Mucosa of stomach (tissue), 1 donor: ENCODE measurements at regions not wholly inside any gene's neighbourhood (a gene's known extent, or its start where the extent isn't known, plus 50 kb on each side); places are given as distances from the start of the nearest gene placed in this dataset.
"Not testable (repeated sequence)": the region's sequence is repeated elsewhere in the genome, so short reads cannot be mapped to it uniquely, and the experiment has no call there.

ENCODE experiments used
- H3K27me3 ChIP-seq: one replicate; pipeline ENCODE4 v1.7.0; 2013; ENCODE audit warnings: mild to moderate bottlenecking, low read length; ENCODE audit not compliant: control insufficient read depth, insufficient read depth
- H3K36me3 ChIP-seq: one replicate; pipeline ENCODE4 v1.7.0; 2013; ENCODE audit warnings: low read length; ENCODE audit not compliant: control insufficient read depth, insufficient read depth
- H3K4me1 ChIP-seq: one replicate; pipeline ENCODE4 v1.7.0; 2013; ENCODE audit warnings: mild to moderate bottlenecking, low read length; ENCODE audit not compliant: control insufficient read depth, insufficient read depth
- H3K4me3 ChIP-seq: one replicate; pipeline ENCODE4 v1.7.0; 2013; ENCODE audit warnings: low read length
- H3K9ac ChIP-seq: one replicate; pipeline ENCODE4 v1.7.0; 2013; ENCODE audit warnings: mild to moderate bottlenecking, low read length, moderate library complexity
- H3K9me3 ChIP-seq: one replicate; pipeline ENCODE4 v1.7.0; 2013; ENCODE audit warnings: mild to moderate bottlenecking, low read length, moderate library complexity; ENCODE audit not compliant: control insufficient read depth
- donor health status: Pancreatic carcinoma.

GRCh38 chr13:48583859-48584311 lies 51.0 kb upstream of the RCBTB2 start:
- H3K27me3 ChIP-seq = no peaks in the 10 kb centered on the region
- H3K9ac ChIP-seq = no peak overlapping the region

GRCh38 chr13:48585456-48585840 lies 52.6 kb upstream of the RCBTB2 start:
- no peak overlapping the region for H3K4me3 ChIP-seq
- no peak overlapping the region for H3K9ac ChIP-seq
- no peaks in the 10 kb centered on the region for H3K9me3 ChIP-seq
- no peaks in the 10 kb centered on the region for H3K36me3 ChIP-seq
- no peaks in the 10 kb centered on the region for H3K27me3 ChIP-seq
- H3K4me1 ChIP-seq = peaks cover 37% of the 10 kb centered on the region

More at GRCh38 chr13:48583859-48584311, 51.0 kb upstream of the RCBTB2 start:
- Histone ChIP-seq H3K36me3 (no peaks in the 10 kb centered on the region), H3K9me3 (no peaks in the 10 kb centered on the region), H3K4me3 (no peak overlapping the region), H3K4me1 (peaks cover 36% of the 10 kb centered on the region)

- H3K4me3 ChIP-seq = no peak overlapping the region
- peak overlapping the region; percentile 7 for H3K9ac ChIP-seq
- H3K9me3 ChIP-seq = no peaks in the 10 kb centered on the region
- no peaks in the 10 kb centered on the region for H3K27me3 ChIP-seq
- peaks cover 49% of the 10 kb centered on the region for H3K4me1 ChIP-seq
- H3K36me3 ChIP-seq = no peaks in the 10 kb centered on the region
Measured at GRCh38 chr13:48586591-48587103, 53.8 kb upstream of the RCBTB2 start.

GRCh38 chr13:48588120-48588519 lies 55.2 kb upstream of the RCBTB2 start:
- no peaks in the 10 kb centered on the region for H3K27me3 ChIP-seq
- no peaks in the 10 kb centered on the region for H3K9me3 ChIP-seq

GRCh38 chr13:48590141-48590901 lies 57.4 kb upstream of the RCBTB2 start:
- Histone ChIP-seq H3K9me3 (no peaks in the 10 kb centered on the region), H3K4me1 (peaks cover 74% of the 10 kb centered on the region), H3K4me3 (no peak overlapping the region), H3K27me3 (no peaks in the 10 kb centered on the region), H3K9ac (no peak overlapping the region), H3K36me3 (no peaks in the 10 kb centered on the region)

More at GRCh38 chr13:48588120-48588519, 55.2 kb upstream of the RCBTB2 start:
- H3K36me3 ChIP-seq = no peaks in the 10 kb centered on the region
- H3K4me1 ChIP-seq = peaks cover 64% of the 10 kb centered on the region
- no peak overlapping the region for H3K9ac ChIP-seq
- H3K4me3 ChIP-seq = no peak overlapping the region

GRCh38 chr13:48591124-48591872 lies 58.4 kb upstream of the RCBTB2 start:
- not testable (repeated sequence) for H3K9ac ChIP-seq, H3K36me3 ChIP-seq, H3K27me3 ChIP-seq, H3K4me3 ChIP-seq, H3K9me3 ChIP-seq
- peaks cover 77% of the 10 kb centered on the region for H3K4me1 ChIP-seq

- H3K4me3 ChIP-seq = no peak overlapping the region
Measured at GRCh38 chr13:48591889-48592687, 59.2 kb upstream of the RCBTB2 start.

GRCh38 chr13:48592688-48593049 lies 59.8 kb upstream of the RCBTB2 start:
- Histone ChIP-seq H3K4me3 (no peak overlapping the region), H3K27me3 (no peaks in the 10 kb centered on the region), H3K9ac (no peak overlapping the region), H3K36me3 (no peaks in the 10 kb centered on the region), H3K9me3 (no peaks in the 10 kb centered on the region), H3K4me1 (peaks cover 73% of the 10 kb centered on the region)

More at GRCh38 chr13:48591889-48592687, 59.2 kb upstream of the RCBTB2 start:
- Histone ChIP-seq H3K9me3 (no peaks in the 10 kb centered on the region), H3K9ac (no peak overlapping the region), H3K4me1 (peaks cover 73% of the 10 kb centered on the region), H3K36me3 (no peaks in the 10 kb centered on the region), H3K27me3 (no peaks in the 10 kb centered on the region)

- peaks cover 73% of the 10 kb centered on the region for H3K4me1 ChIP-seq
- H3K36me3 ChIP-seq = no peaks in the 10 kb centered on the region
- no peak overlapping the region for H3K9ac ChIP-seq
- H3K4me3 ChIP-seq = no peak overlapping the region
- no peaks in the 10 kb centered on the region for H3K27me3 ChIP-seq
- no peaks in the 10 kb centered on the region for H3K9me3 ChIP-seq
Measured at GRCh38 chr13:48593536-48593935, 60.2 kb upstream of the CYSLTR2 start.

GRCh38 chr13:48594096-48594815 lies 59.5 kb upstream of the CYSLTR2 start:
- H3K9ac ChIP-seq = no peak overlapping the region
- no peak overlapping the region for H3K4me3 ChIP-seq
- no peaks in the 10 kb centered on the region for H3K27me3 ChIP-seq
- H3K9me3 ChIP-seq = no peaks in the 10 kb centered on the region
- H3K36me3 ChIP-seq = no peaks in the 10 kb centered on the region
- peaks cover 73% of the 10 kb centered on the region for H3K4me1 ChIP-seq
